CD4-positive, alpha-beta T cell treated with Interleukin-6 for 4 hours (primary cell): ENCODE measurements at regions not wholly inside any gene's neighbourhood (a gene's known extent, or its start where the extent isn't known, plus 50 kb on each side); places are given as distances from the start of the nearest gene placed in this dataset.
"Not testable (repeated sequence)": the region's sequence is repeated elsewhere in the genome, so short reads cannot be mapped to it uniquely, and the experiment has no call there.

ENCODE experiments used
- DNase-seq: peaks from one replicate; pipeline ENCODE4 v3.0.0-alpha.2; 2020; ENCODE audit warnings: mixed read lengths

- no peak for DNase-seq
These were observed 127.7 kb downstream of the ALDH8A1 start for GRCh38 chr6:134821928-134822864.

GRCh38 chr6:134821397-134821796 is 128.5 kb downstream of the ALDH8A1 start:
- no peak for DNase-seq

GRCh38 chr6:134819863-134820800 is 129.8 kb downstream of the ALDH8A1 start:
- DNase-seq = no peak

GRCh38 chr6:134819236-134819635 is 130.7 kb downstream of the ALDH8A1 start:
- no peak for DNase-seq

GRCh38 chr6:134817448-134817847 is 132.5 kb downstream of the ALDH8A1 start:
- DNase-seq = no peak

GRCh38 chr6:134816780-134817179 is 133.1 kb downstream of the ALDH8A1 start:
- DNase-seq = no peak

- DNase-seq = no peak
These were observed 133.6 kb downstream of the ALDH8A1 start for GRCh38 chr6:134816300-134816699.

GRCh38 chr6:134814076-134814695 is 135.7 kb downstream of the ALDH8A1 start:
- DNase-seq = no peak

GRCh38 chr6:134813146-134813545 is 136.8 kb downstream of the ALDH8A1 start:
- DNase-seq = no peak

- DNase-seq = no peak
These were observed 139.5 kb downstream of the ALDH8A1 start for GRCh38 chr6:134810402-134810801.

GRCh38 chr6:134809130-134809529 is 140.8 kb downstream of the ALDH8A1 start:
- DNase-seq = no peak

- no peak for DNase-seq
These were observed 143.6 kb downstream of the ALDH8A1 start for GRCh38 chr6:134806180-134806798.

- DNase-seq = no peak
These were observed 144.7 kb downstream of the ALDH8A1 start for GRCh38 chr6:134805168-134805567.

GRCh38 chr6:134804311-134804710 is 145.6 kb downstream of the ALDH8A1 start:
- DNase-seq = not testable (repeated sequence)

- DNase-seq = no peak
These were observed 147.4 kb downstream of the ALDH8A1 start for GRCh38 chr6:134802426-134803058.

GRCh38 chr6:134797400-134798113 is 152.3 kb downstream of the ALDH8A1 start:
- no peak for DNase-seq

GRCh38 chr6:134795691-134796090 is 154.2 kb downstream of the ALDH8A1 start:
- DNase-seq = no peak

GRCh38 chr6:134795001-134795400 is 154.9 kb downstream of the ALDH8A1 start:
- DNase-seq = no peak

GRCh38 chr6:134791243-134791843 is 158.6 kb downstream of the ALDH8A1 start:
- DNase-seq = not testable (repeated sequence)

- DNase-seq = no peak
These were observed 162.5 kb downstream of the ALDH8A1 start for GRCh38 chr6:134787261-134787877.
